ENCODE measurements at regions not wholly inside any gene's neighbourhood (a gene's known extent, or its start where the extent isn't known, plus 50 kb on each side); places are given as distances from the start of the nearest gene placed in this dataset.

GRCh38 chr1:25035523-25036116, 105.5 kb upstream of the RUNX3 start:
- no peak for TF ChIP-seq CTCF (IDR thresholded peaks at IDR 0.05 in 4 of 5, conservative IDR thresholded peaks at IDR 0.05 in 1 of 5)
- TF ChIP-seq POLR2A (IDR thresholded peaks at IDR 0.05): no peak
